SK-N-MC (cell line): ENCODE measurements at regions not wholly inside any gene's neighbourhood (a gene's known extent, or its start where the extent isn't known, plus 50 kb on each side); places are given as distances from the start of the nearest gene placed in this dataset.
"Not testable (repeated sequence)": the region's sequence is repeated elsewhere in the genome, so short reads cannot be mapped to it uniquely, and the experiment has no call there.

Source experiments
- DNase-seq: peaks from one replicate; pipeline ENCODE4 v3.0.0-alpha.2; 2011; ENCODE audit warnings: low read depth, low spot score
- H3K27ac ChIP-seq: fragments of 200-600 bp; sonication (generic); 2 replicates; pipeline ENCODE4 v1.5.1; 2016; ENCODE audit warnings: mixed run types
- H3K36me3 ChIP-seq: fragments of 200-600 bp; sonication (generic); 2 replicates; pipeline ENCODE4 v1.6.1; 2017; ENCODE audit warnings: antibody characterized with exemption, low read length, mixed read lengths; ENCODE audit not compliant: insufficient read depth
- H3K4me3 ChIP-seq: fragments of 200-600 bp; sonication (generic); 2 replicates; pipeline ENCODE4 v1.5.1; 2016
- H3K9ac ChIP-seq: fragments of 200-600 bp; sonication (generic); 2 replicates; pipeline ENCODE4 v1.8.0; 2017; ENCODE audit warnings: mixed run types, mixed read lengths; ENCODE audit not compliant: insufficient read length
- H3K9me3 ChIP-seq: fragments of 200-600 bp; sonication (generic); 2 replicates; pipeline ENCODE4 v1.6.1; 2017; ENCODE audit warnings: low read depth, mild to moderate bottlenecking, antibody characterized with exemption, low read length, moderate library complexity, mixed read lengths
- EZH2 ChIP-seq: fragments of 200-600 bp; sonication (generic); IDR thresholded peaks from one replicate; pipeline ENCODE4 v1.6.1; 2017; ENCODE audit warnings: antibody characterized with exemption
- FOXP2 ChIP-seq: optimal IDR thresholded peaks from 2 replicates; pipeline ENCODE3; 2011; ENCODE audit warnings: mild to moderate bottlenecking, moderate library complexity; ENCODE audit not compliant: insufficient read depth; ENCODE audit errors: extremely low read length, control extremely low read depth
- POLR2AphosphoS5 ChIP-seq: IDR thresholded peaks from 2 replicates; pipeline ENCODE4 v1.6.1; 2012; ENCODE audit warnings: mild to moderate bottlenecking, low read depth, low read length, borderline replicate concordance

- Histone ChIP-seq H3K36me3 (no peaks in the 10 kb centered on the region), H3K9me3 (no peaks in the 10 kb centered on the region), H3K27ac (no peak overlapping the region), H3K4me3 (no peak overlapping the region), H3K9ac (no peak overlapping the region)
- no peak for TF ChIP-seq FOXP2
- TF ChIP-seq POLR2AphosphoS5 = no peak
- no peak for TF ChIP-seq EZH2
- DNase-seq = no peak
Measured at GRCh38 chr2:193201583-193201982, 1006.9 kb upstream of the TMEFF2 start.

- DNase-seq = no peak
- TF ChIP-seq FOXP2 (no peak), EZH2 (no peak), POLR2AphosphoS5 (no peak)
- Histone ChIP-seq H3K4me3 (no peak overlapping the region), H3K27ac (no peak overlapping the region), H3K9me3 (no peaks in the 10 kb centered on the region), H3K36me3 (no peaks in the 10 kb centered on the region), H3K9ac (no peak overlapping the region)
Measured at GRCh38 chr2:193199322-193199721, 1004.6 kb upstream of the TMEFF2 start.

GRCh38 chr2:193187816-193188215, 993.1 kb upstream of the TMEFF2 start:
- TF ChIP-seq EZH2 (no peak), FOXP2 (no peak), POLR2AphosphoS5 (no peak)
- Histone ChIP-seq H3K9me3 (no peaks in the 10 kb centered on the region), H3K9ac (peak overlapping the region; percentile 70), H3K36me3 (no peaks in the 10 kb centered on the region), H3K27ac (no peak overlapping the region), H3K4me3 (peak overlapping the region; percentile 64)
- DNase-seq = no peak

- H3K9me3 ChIP-seq, H3K9ac ChIP-seq, H3K4me3 ChIP-seq, H3K27ac ChIP-seq, DNase-seq, H3K36me3 ChIP-seq: not testable (repeated sequence)
Measured at GRCh38 chr2:193170981-193171380, 976.2 kb upstream of the TMEFF2 start.

- no peak overlapping the region for H3K9ac ChIP-seq
- no peak overlapping the region for H3K4me3 ChIP-seq
- H3K36me3 ChIP-seq = no peaks in the 10 kb centered on the region
- DNase-seq = no peak
- no peaks in the 10 kb centered on the region for H3K9me3 ChIP-seq
- TF ChIP-seq POLR2AphosphoS5 = no peak
- no peak overlapping the region for H3K27ac ChIP-seq
Measured at GRCh38 chr2:193156480-193156879, 961.7 kb upstream of the TMEFF2 start.

GRCh38 chr2:193154076-193154475, 959.3 kb upstream of the TMEFF2 start:
- Histone ChIP-seq H3K9ac (no peak overlapping the region), H3K27ac (no peak overlapping the region), H3K36me3 (no peaks in the 10 kb centered on the region), H3K9me3 (no peaks in the 10 kb centered on the region), H3K4me3 (no peak overlapping the region)
- DNase-seq = no peak
- TF ChIP-seq POLR2AphosphoS5 = no peak
- TF ChIP-seq FOXP2 = no peak
- TF ChIP-seq EZH2 = no peak

GRCh38 chr2:193153576-193153975, 958.8 kb upstream of the TMEFF2 start:
- H3K27ac ChIP-seq = no peak overlapping the region
- DNase-seq = no peak
- no peaks in the 10 kb centered on the region for H3K36me3 ChIP-seq
- H3K9me3 ChIP-seq = no peaks in the 10 kb centered on the region
- no peak overlapping the region for H3K4me3 ChIP-seq
- H3K9ac ChIP-seq = no peak overlapping the region
- TF ChIP-seq POLR2AphosphoS5 (no peak), EZH2 (no peak), FOXP2 (no peak)

GRCh38 chr2:193142467-193142866, 947.7 kb upstream of the TMEFF2 start:
- DNase-seq = not testable (repeated sequence)

GRCh38 chr2:193141998-193142397, 947.3 kb upstream of the TMEFF2 start:
- H3K27ac ChIP-seq = no peak overlapping the region

More at GRCh38 chr2:193142467-193142866, 947.7 kb upstream of the TMEFF2 start:
- not testable (repeated sequence) for H3K4me3 ChIP-seq, H3K27ac ChIP-seq, H3K36me3 ChIP-seq, H3K9ac ChIP-seq, H3K9me3 ChIP-seq

GRCh38 chr2:193140895-193141294, 946.2 kb upstream of the TMEFF2 start:
- H3K4me3 ChIP-seq, H3K36me3 ChIP-seq, H3K27ac ChIP-seq, H3K9ac ChIP-seq, DNase-seq, H3K9me3 ChIP-seq: not testable (repeated sequence)

More at GRCh38 chr2:193141998-193142397, 947.3 kb upstream of the TMEFF2 start:
- DNase-seq = no peak
- Histone ChIP-seq H3K36me3 (no peaks in the 10 kb centered on the region), H3K4me3 (no peak overlapping the region), H3K9me3 (no peaks in the 10 kb centered on the region), H3K9ac (no peak overlapping the region)
- TF ChIP-seq POLR2AphosphoS5 (no peak), FOXP2 (no peak), EZH2 (no peak)

GRCh38 chr2:193124815-193125214, 930.1 kb upstream of the TMEFF2 start:
- no peak for TF ChIP-seq EZH2
- no peak for TF ChIP-seq FOXP2
- TF ChIP-seq POLR2AphosphoS5 = no peak
- Histone ChIP-seq H3K9ac (no peak overlapping the region), H3K27ac (no peak overlapping the region), H3K36me3 (no peaks in the 10 kb centered on the region), H3K9me3 (no peaks in the 10 kb centered on the region), H3K4me3 (no peak overlapping the region)
- DNase-seq = no peak
